HTR-8/SVneo (cell line): ENCODE measurements at regions not wholly inside any gene's neighbourhood (a gene's known extent, or its start where the extent isn't known, plus 50 kb on each side); places are given as distances from the start of the nearest gene placed in this dataset.
"Not testable (repeated sequence)": the region's sequence is repeated elsewhere in the genome, so short reads cannot be mapped to it uniquely, and the experiment has no call there.

ENCODE experiments used
- DNase-seq: peaks from one replicate; pipeline ENCODE4 v3.0.0; 2011; ENCODE audit warnings: low spot score, mixed read lengths; ENCODE audit not compliant: insufficient read length
- FAIRE-seq: peaks from 2 replicates; lab custom pipeline; 2011; peaks lifted over from hg19 to GRCh38; lab: Jason Lieb, UNC

GRCh38 chr17:77076124-77076830, 64.5 kb upstream of the SEC14L1 start:
- DNase-seq (peak; percentile 41), FAIRE-seq (peak; percentile 13)

- FAIRE-seq (no peak), DNase-seq (no peak)
These were observed 57.2 kb upstream of the SEC14L1 start for GRCh38 chr17:77083531-77083930.

GRCh38 chr17:77085926-77086432, 54.8 kb upstream of the SEC14L1 start:
- DNase-seq (no peak), FAIRE-seq (no peak)

- DNase-seq = peak; percentile 92
These were observed 54.2 kb upstream of the SEC14L1 start for GRCh38 chr17:77086433-77087010.

GRCh38 chr17:77087650-77088454, 52.9 kb upstream of the SEC14L1 start:
- FAIRE-seq = no peak
- DNase-seq = no peak

More at GRCh38 chr17:77086433-77087010, 54.2 kb upstream of the SEC14L1 start:
- no peak for FAIRE-seq

GRCh38 chr17:77088455-77089123, 52.2 kb upstream of the SEC14L1 start:
- DNase-seq (peak; percentile 98), FAIRE-seq (peak; percentile 97)

- FAIRE-seq (no peak), DNase-seq (no peak)
These were observed 51.7 kb upstream of the SEC14L1 start for GRCh38 chr17:77089124-77089490.

GRCh38 chr17:77089949-77090348, 50.8 kb upstream of the SEC14L1 start:
- FAIRE-seq, DNase-seq: not testable (repeated sequence)

- FAIRE-seq = no peak
- no peak for DNase-seq
These were observed 50.3 kb upstream of the SEC14L1 start for GRCh38 chr17:77090476-77090875.
